Mucosa of descending colon (tissue), 3 donors: ENCODE measurements at regions not wholly inside any gene's neighbourhood (a gene's known extent, or its start where the extent isn't known, plus 50 kb on each side); places are given as distances from the start of the nearest gene placed in this dataset.

Source experiments
- ATAC-seq: fragments of 200-7000 bp; cut with Tn5 transposase; one replicate; pipeline ENCODE4 v1.9.1; 2020; ENCODE audit warnings: mild to moderate bottlenecking, moderate library complexity
- DNase-seq, 3 donors: peaks; one replicate each; pipeline ENCODE4 v3.0.0-alpha.2; 2020
- H3K36me3 ChIP-seq: fragments of 200-600 bp; one replicate; pipeline ENCODE4 v1.8.0; 2021; ENCODE audit warnings: low read depth, mild to moderate bottlenecking
- H3K4me1 ChIP-seq: fragments of 200-600 bp; one replicate; pipeline ENCODE4 v1.8.0; 2021; ENCODE audit warnings: low read depth, mild to moderate bottlenecking
- H3K4me3 ChIP-seq: fragments of 200-600 bp; one replicate; pipeline ENCODE4 v1.8.0; 2021; ENCODE audit warnings: mild to moderate bottlenecking
- H3K9me3 ChIP-seq: fragments of 200-600 bp; one replicate; pipeline ENCODE4 v1.8.0; 2021; ENCODE audit warnings: mild to moderate bottlenecking
- intact Hi-C, 2 donors: fragments of 100-400 bp; cut with DNase I in 1 of 2; cut with micrococcal nuclease in 1 of 2; formaldehyde crosslinking; loops; one replicate each; pipeline versions ENCODE4 v1.11.0 to v1.11.1; 2022; cut with DNase I, micrococcal nuclease
- TF ChIP-seq, protein P1 (sequence below): fragments of 200-600 bp; IDR thresholded peaks from one replicate; pipeline ENCODE4 v1.8.0; 2022; ENCODE audit warnings: antibody characterized with exemption, mild to moderate bottlenecking
- donor health status: DM: no; HTN: no; CAD: no; lungs with moderate emphysema.
- donor health status: DM: no; HTN: no; CAD: no.
- donor health status: DM: no; HTN: yes; CAD: no.

DNA sequence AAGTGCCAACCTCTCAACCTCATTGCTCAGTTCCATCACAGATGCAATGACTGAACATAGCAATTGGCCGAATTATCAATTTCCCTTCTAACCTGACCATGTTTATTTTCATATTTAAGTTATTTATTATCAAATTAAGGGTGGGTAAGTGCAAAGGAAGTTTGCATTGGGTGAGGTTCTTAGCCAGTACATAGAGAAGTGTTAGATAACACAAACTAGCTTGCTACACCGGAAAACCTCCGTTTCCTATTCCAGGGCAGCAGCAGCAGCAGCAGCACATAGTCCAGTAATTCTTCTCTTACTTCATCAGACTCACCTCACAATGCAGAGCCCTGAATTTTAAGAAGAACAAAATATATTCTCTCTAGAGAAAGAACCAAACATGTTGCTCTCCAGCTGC lies 200.5 kb upstream of the OR4E1 start:
- ATAC-seq (peak; percentile 59), DNase-seq (no peak)
- Histone ChIP-seq H3K36me3 (no peaks in the 10 kb centered on the region), H3K9me3 (no peaks in the 10 kb centered on the region), H3K4me1 (no peaks in the 10 kb centered on the region), H3K4me3 (no peak overlapping the region)
- intact Hi-C loops: no loop called here
- TF ChIP-seq, protein P1, sequence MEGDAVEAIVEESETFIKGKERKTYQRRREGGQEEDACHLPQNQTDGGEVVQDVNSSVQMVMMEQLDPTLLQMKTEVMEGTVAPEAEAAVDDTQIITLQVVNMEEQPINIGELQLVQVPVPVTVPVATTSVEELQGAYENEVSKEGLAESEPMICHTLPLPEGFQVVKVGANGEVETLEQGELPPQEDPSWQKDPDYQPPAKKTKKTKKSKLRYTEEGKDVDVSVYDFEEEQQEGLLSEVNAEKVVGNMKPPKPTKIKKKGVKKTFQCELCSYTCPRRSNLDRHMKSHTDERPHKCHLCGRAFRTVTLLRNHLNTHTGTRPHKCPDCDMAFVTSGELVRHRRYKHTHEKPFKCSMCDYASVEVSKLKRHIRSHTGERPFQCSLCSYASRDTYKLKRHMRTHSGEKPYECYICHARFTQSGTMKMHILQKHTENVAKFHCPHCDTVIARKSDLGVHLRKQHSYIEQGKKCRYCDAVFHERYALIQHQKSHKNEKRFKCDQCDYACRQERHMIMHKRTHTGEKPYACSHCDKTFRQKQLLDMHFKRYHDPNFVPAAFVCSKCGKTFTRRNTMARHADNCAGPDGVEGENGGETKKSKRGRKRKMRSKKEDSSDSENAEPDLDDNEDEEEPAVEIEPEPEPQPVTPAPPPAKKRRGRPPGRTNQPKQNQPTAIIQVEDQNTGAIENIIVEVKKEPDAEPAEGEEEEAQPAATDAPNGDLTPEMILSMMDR: no peak

DNA sequence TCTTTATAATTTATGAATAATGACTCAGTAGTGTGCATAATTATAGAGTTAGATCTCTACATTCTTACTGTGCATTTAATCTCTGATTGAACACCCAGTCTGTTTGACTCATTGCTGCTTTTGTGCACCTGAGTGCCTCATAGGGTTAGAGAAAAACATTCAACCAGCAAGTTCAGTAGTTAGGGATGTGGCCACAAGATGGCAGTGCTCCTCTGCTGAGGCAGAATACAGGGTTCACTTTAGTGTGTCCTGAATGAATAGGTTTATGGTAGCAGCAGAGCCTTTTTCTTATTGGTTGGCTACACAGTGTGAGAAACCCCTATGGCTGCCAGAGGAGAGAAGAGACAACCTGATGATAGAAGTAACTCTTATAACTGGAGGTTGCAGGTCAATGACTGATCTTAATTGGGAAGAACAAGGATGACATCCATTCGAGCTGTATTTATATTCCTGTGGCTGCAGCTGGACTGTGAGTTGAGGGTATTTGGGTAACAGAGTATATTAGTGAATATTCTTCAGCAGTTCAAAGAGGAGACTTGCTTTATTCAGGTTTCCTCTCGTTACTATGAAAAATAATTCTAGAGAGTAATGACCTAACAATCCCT lies 194.9 kb upstream of the OR4E1 start:
- Histone ChIP-seq H3K9me3 (no peaks in the 10 kb centered on the region), H3K4me3 (no peak overlapping the region), H3K4me1 (no peaks in the 10 kb centered on the region), H3K36me3 (no peaks in the 10 kb centered on the region)
- intact Hi-C loops: no loop called here
- TF ChIP-seq, protein P1: peak; percentile 68
- peak in 2 of 3 donors; percentile 37 to 86 for DNase-seq
- ATAC-seq: peak; percentile 84

DNA sequence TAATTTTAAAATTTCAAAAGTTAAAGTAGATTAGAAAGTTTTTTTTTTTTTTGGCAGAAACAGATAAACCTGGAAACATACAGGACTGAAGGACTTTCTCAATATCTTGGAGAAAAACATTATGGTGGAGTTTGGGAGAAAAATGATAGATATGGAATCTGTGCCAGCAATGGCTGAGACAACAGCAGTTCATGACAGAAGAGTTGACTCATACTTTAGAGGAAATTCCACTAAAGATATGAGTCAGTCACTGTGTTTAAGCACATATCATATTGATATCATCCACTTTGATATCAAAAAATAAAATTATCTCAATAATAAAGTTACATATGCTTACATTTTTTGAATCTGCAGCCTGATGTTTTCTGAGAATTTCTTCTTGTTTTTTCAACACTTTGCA lies 193.9 kb upstream of the OR4E1 start:
- intact Hi-C loops: no loop called here

DNA sequence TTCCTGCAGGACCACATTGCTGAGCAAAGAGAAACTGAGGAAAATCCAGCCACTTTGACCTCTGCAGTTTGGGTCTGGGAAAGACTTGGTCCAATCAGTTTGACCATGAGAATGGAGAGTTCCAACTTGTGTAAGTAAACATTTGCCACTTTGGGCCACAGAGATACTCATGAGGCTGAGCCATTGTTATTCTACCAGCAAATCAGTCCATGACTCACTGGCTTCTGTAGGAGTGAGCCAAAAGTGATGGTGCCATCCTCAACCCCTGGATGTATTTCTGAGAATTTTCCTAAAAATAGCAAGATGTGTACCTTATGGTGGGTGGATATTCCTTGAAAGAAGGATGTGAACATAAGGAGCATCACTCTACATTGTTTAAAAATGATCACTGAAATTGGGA lies 192.9 kb upstream of the OR4E1 start:
- intact Hi-C loops: no loop called here
- DNase-seq (no peak), ATAC-seq (no peak)
- Histone ChIP-seq H3K4me3 (no peak overlapping the region), H3K4me1 (no peaks in the 10 kb centered on the region), H3K36me3 (no peaks in the 10 kb centered on the region), H3K9me3 (no peaks in the 10 kb centered on the region)
- TF ChIP-seq, protein P1: no peak

More for the DNA sequence above, 193.9 kb upstream of the OR4E1 start:
- H3K4me1 ChIP-seq: no peaks in the 10 kb centered on the region
- no peak overlapping the region for H3K4me3 ChIP-seq
- ATAC-seq (no peak), DNase-seq (no peak)
- H3K36me3 ChIP-seq: no peaks in the 10 kb centered on the region
- TF ChIP-seq, protein P1: no peak
- no peaks in the 10 kb centered on the region for H3K9me3 ChIP-seq

DNA sequence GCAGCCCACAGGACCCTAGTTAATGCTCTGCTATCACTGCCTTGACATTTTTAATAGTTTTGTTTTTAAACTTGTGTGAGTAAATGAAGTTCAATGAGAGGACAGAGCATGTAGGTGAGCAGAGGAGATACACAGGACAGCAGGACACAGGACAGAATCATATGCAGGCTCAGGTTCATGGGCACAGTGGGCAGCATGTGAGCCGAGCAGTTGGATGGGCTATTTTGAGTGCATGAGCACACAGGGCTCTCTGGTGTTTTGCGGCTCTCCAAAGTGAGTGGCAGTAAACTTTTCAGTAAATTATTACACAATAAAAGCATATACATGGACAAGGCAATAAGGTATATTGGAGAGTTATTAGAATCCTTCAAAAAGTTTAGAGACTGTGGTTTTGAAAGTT lies 189.7 kb upstream of the OR4E1 start:
- H3K9me3 ChIP-seq: no peaks in the 10 kb centered on the region
- no peak for ATAC-seq

More for the DNA sequence above, 189.7 kb upstream of the OR4E1 start:
- H3K4me1 ChIP-seq: no peaks in the 10 kb centered on the region
- TF ChIP-seq, protein P1: no peak
- no peak overlapping the region for H3K4me3 ChIP-seq
- H3K36me3 ChIP-seq: no peaks in the 10 kb centered on the region
- intact Hi-C loops: no loop called here
- no peak for DNase-seq
